ENCODE measurements at regions not wholly inside any gene's neighbourhood (a gene's known extent, or its start where the extent isn't known, plus 50 kb on each side); places are given as distances from the start of the nearest gene placed in this dataset.

DNA sequence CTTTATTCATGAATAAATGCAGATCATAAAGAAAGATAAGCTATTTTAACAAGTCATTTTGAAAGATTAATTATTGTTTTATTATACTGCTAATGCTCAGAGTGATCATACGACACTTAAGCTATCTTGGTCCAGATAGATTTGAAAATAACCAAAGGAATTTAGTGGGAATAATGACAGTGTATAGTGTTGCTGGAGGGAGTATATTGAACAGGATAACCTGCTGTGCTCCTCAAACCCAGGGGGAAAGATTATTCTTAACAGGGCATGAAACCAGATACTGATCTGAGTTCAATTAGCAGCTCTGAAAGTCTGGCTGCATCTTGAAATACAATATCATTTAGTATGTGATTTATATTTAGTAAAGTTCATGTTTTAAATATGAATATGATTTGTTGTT lies 216.3 kb upstream of the ITGA4 start:
- Histone ChIP-seq H4K20me1 (ENCODE audit: insufficient read depth, low read length) (no peaks in the 10 kb centered on the region), H3K9ac (ENCODE audit: insufficient read depth, low read depth, low read length) (no peak overlapping the region), H3K27me3 (ENCODE audit: control insufficient read depth in 1 of 2, insufficient read depth in 2 of 2, low read length in 2 of 2) (no peaks in the 10 kb centered on the region), H3K4me3 (replicated peaks in 1 of 3; ENCODE audit: insufficient read depth in 1 of 3, low read depth in 2 of 3, low read length in 3 of 3) (no peak overlapping the region), H3K4me1 (ENCODE audit: insufficient read depth, low read length) (no peaks in the 10 kb centered on the region), H2AFZ (ENCODE audit: low read length) (no peak overlapping the region), H3K36me3 (replicated peaks in 1 of 2; ENCODE audit: control insufficient read depth in 1 of 2, insufficient read depth in 2 of 2, low read length in 2 of 2) (no peaks in the 10 kb centered on the region), H3K79me2 (ENCODE audit: insufficient read depth, low read length) (no peaks in the 10 kb centered on the region), H3K27ac (ENCODE audit: extremely low read length, insufficient read depth, low read length) (no peak overlapping the region), H3K9me3 (ENCODE audit: low read length) (no peaks in the 10 kb centered on the region), H3K4me2 (ENCODE audit: low read depth, low read length) (no peak overlapping the region)
- WGBS (ENCODE audit: low lambda C conversion rate), result 0% methylated on average over 1 of the region's 1 CpG
- POLR2A ChIA-PET, result no interaction called here
- FAIRE-seq, result no peak
- in situ Hi-C loops (cut with HindIII; ENCODE audit: extremely low pct_ligation_motif_present, low pct_unique_long_range_greater_than_20kb) (no loop called here), intact Hi-C loops (cut with micrococcal nuclease; ENCODE audit: unreplicated experiment) (no loop called here)
- ATAC-seq, result no peak
- no peak for TF ChIP-seq TGIF2 (CRISPR knock-in tag; IDR thresholded peaks at IDR 0.05)
- TF ChIP-seq, protein P1, sequence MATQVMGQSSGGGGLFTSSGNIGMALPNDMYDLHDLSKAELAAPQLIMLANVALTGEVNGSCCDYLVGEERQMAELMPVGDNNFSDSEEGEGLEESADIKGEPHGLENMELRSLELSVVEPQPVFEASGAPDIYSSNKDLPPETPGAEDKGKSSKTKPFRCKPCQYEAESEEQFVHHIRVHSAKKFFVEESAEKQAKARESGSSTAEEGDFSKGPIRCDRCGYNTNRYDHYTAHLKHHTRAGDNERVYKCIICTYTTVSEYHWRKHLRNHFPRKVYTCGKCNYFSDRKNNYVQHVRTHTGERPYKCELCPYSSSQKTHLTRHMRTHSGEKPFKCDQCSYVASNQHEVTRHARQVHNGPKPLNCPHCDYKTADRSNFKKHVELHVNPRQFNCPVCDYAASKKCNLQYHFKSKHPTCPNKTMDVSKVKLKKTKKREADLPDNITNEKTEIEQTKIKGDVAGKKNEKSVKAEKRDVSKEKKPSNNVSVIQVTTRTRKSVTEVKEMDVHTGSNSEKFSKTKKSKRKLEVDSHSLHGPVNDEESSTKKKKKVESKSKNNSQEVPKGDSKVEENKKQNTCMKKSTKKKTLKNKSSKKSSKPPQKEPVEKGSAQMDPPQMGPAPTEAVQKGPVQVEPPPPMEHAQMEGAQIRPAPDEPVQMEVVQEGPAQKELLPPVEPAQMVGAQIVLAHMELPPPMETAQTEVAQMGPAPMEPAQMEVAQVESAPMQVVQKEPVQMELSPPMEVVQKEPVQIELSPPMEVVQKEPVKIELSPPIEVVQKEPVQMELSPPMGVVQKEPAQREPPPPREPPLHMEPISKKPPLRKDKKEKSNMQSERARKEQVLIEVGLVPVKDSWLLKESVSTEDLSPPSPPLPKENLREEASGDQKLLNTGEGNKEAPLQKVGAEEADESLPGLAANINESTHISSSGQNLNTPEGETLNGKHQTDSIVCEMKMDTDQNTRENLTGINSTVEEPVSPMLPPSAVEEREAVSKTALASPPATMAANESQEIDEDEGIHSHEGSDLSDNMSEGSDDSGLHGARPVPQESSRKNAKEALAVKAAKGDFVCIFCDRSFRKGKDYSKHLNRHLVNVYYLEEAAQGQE (IDR thresholded peaks at IDR 0.05; ENCODE audit: borderline replicate concordance in 1 of 2, low read depth in 1 of 2, low read length in 2 of 2), result no peak
- no TSS peak for BruUV-seq (replicated peaks)
- DNase-seq (ENCODE audit: low spot score), result no peak
- CTCF ChIA-PET (ENCODE audit: low intra/inter-chr PET ratio, low total read pairs), result no interaction called here

DNA sequence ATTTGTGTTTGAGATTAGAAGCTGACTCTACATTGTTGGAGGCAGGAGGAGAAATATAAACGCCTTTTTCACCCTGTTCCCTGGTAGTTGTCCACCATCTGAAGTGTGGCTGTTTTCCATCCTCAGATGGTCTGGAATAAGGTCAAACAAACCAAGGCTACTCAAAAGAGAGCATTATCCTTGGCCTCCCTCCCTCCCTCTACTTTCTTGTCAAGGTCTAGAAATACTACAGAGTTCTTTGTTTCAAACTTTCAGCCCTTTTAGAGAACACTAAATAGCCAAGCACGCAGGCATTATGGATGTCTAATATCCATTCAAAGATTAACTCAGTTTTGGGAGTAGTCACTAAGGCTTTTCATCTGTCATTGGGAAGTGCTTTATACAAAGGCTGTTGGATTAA lies 215.8 kb upstream of the ITGA4 start:
- Histone ChIP-seq H3K9ac (ENCODE audit: insufficient read depth, low read depth, low read length) (no peak overlapping the region), H3K4me3 (replicated peaks in 1 of 3; ENCODE audit: insufficient read depth in 1 of 3, low read depth in 2 of 3, low read length in 3 of 3) (no peak overlapping the region), H3K79me2 (ENCODE audit: insufficient read depth, low read length) (no peaks in the 10 kb centered on the region), H3K27me3 (ENCODE audit: control insufficient read depth in 1 of 2, insufficient read depth in 2 of 2, low read length in 2 of 2) (no peaks in the 10 kb centered on the region), H4K20me1 (ENCODE audit: insufficient read depth, low read length) (no peaks in the 10 kb centered on the region), H3K4me2 (ENCODE audit: low read depth, low read length) (no peak overlapping the region), H3K4me1 (ENCODE audit: insufficient read depth, low read length) (no peaks in the 10 kb centered on the region), H2AFZ (ENCODE audit: low read length) (no peak overlapping the region), H3K9me3 (ENCODE audit: low read length) (no peaks in the 10 kb centered on the region), H3K36me3 (replicated peaks in 1 of 2; ENCODE audit: control insufficient read depth in 1 of 2, insufficient read depth in 2 of 2, low read length in 2 of 2) (no peaks in the 10 kb centered on the region), H3K27ac (ENCODE audit: extremely low read length, insufficient read depth, low read length) (no peak overlapping the region)
- WGBS (ENCODE audit: low lambda C conversion rate), result 4% methylated on average over 2 of the region's 2 CpGs
- in situ Hi-C loops (cut with HindIII; ENCODE audit: extremely low pct_ligation_motif_present, low pct_unique_long_range_greater_than_20kb) (no loop called here), intact Hi-C loops (cut with micrococcal nuclease; ENCODE audit: unreplicated experiment) (no loop called here)
- POLR2A ChIA-PET, result no interaction called here
- DNase-seq (ENCODE audit: low spot score), result no peak
- no peak for ATAC-seq
- TF ChIP-seq JARID2 (CRISPR knock-in tag; IDR thresholded peaks at IDR 0.05; ENCODE audit: insufficient replicate concordance), result no peak
- no peak for TF ChIP-seq SIX1 (CRISPR knock-in tag; IDR thresholded peaks at IDR 0.05; ENCODE audit: borderline replicate concordance)
- no peak for FAIRE-seq
- CTCF ChIA-PET (ENCODE audit: low intra/inter-chr PET ratio, low total read pairs), result no interaction called here
- BruUV-seq (replicated peaks), result no TSS peak

All from HepG2 (cell line).